ENCODE measurements at regions not wholly inside any gene's neighbourhood (a gene's known extent, or its start where the extent isn't known, plus 50 kb on each side); places are given as distances from the start of the nearest gene placed in this dataset.
"Not testable (repeated sequence)": the region's sequence is repeated elsewhere in the genome, so short reads cannot be mapped to it uniquely, and the experiment has no call there.

DNA sequence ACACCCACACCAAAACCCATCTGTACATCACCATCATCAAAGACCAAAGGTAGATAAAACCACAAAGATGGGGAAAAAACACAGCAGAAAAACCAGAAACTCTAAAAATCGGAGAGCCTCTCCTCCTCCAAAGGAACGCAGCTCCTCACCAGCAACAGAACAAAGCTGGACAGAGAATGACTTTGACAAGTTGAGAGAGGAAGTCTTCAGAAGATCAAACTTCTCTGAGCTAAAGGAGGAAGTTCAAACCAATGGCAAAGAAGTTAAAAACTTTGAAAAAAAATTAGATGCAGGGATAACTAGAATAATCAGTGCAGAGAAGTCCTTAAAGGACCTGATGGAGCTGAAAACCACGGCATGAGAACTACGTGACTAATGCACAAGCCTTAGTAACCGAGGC, 247.5 kb upstream of the ERBB4 start:
- TF ChIP-seq, protein P1, sequence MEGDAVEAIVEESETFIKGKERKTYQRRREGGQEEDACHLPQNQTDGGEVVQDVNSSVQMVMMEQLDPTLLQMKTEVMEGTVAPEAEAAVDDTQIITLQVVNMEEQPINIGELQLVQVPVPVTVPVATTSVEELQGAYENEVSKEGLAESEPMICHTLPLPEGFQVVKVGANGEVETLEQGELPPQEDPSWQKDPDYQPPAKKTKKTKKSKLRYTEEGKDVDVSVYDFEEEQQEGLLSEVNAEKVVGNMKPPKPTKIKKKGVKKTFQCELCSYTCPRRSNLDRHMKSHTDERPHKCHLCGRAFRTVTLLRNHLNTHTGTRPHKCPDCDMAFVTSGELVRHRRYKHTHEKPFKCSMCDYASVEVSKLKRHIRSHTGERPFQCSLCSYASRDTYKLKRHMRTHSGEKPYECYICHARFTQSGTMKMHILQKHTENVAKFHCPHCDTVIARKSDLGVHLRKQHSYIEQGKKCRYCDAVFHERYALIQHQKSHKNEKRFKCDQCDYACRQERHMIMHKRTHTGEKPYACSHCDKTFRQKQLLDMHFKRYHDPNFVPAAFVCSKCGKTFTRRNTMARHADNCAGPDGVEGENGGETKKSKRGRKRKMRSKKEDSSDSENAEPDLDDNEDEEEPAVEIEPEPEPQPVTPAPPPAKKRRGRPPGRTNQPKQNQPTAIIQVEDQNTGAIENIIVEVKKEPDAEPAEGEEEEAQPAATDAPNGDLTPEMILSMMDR (IDR thresholded peaks at IDR 0.05): not testable (repeated sequence)
- not testable (repeated sequence) for TF ChIP-seq POLR2A (IDR thresholded peaks at IDR 0.05)

Measured in esophagus squamous epithelium (tissue), 4 donors.